A673 (cell line): ENCODE measurements at regions not wholly inside any gene's neighbourhood (a gene's known extent, or its start where the extent isn't known, plus 50 kb on each side); places are given as distances from the start of the nearest gene placed in this dataset.

Experiments used
- BruUV-seq: library from RNA; stranded (reverse); fragments of 400-500 nt; replicated peaks from 2 replicates; lab custom pipeline; 2021; lab: Mats Ljungman, UMichigan
- CTCF ChIA-PET: fragments of 300-600 bp; sonication (Branson Sonifier 250); formaldehyde crosslinking; loops from one replicate; lab custom pipeline; 2022; ENCODE audit warnings: antibody characterized with exemption; lab: Charles Lee
- POLR2A ChIA-PET: fragments of 300-600 bp; sonication (Branson Sonifier 250); formaldehyde crosslinking; loops from one replicate; lab custom pipeline; 2022; ENCODE audit warnings: antibody characterized with exemption; ENCODE audit not compliant: low non-redundant PET; lab: Charles Lee
- DNase-seq: peaks from one replicate; pipeline ENCODE4 v3.0.0-alpha.2; 2015; ENCODE audit warnings: low spot score
- H3K27ac ChIP-seq: fragments of 200-600 bp; sonication (generic); 2 replicates; pipeline ENCODE4 v1.5.1; 2016; ENCODE audit warnings: mixed run types, low read depth, mild to moderate bottlenecking, mixed read lengths, antibody characterized with exemption, low read length; ENCODE audit not compliant: poor library complexity, severe bottlenecking
- H3K27me3 ChIP-seq: fragments of 200-600 bp; sonication (generic); replicated peaks from 2 replicates; pipeline ENCODE4 v1.6.1; 2017; ENCODE audit warnings: mixed run types, low read depth, mild to moderate bottlenecking, mixed read lengths, antibody characterized with exemption, low read length; ENCODE audit not compliant: insufficient read depth, poor library complexity
- H3K36me3 ChIP-seq: fragments of 200-600 bp; sonication (generic); 2 replicates; pipeline ENCODE4 v1.6.1; 2016; ENCODE audit warnings: mixed run types, mild to moderate bottlenecking, mixed read lengths, antibody characterized with exemption, low read length; ENCODE audit not compliant: insufficient read depth, poor library complexity, severe bottlenecking
- H3K4me1 ChIP-seq: fragments of 200-600 bp; sonication (generic); 2 replicates; pipeline ENCODE4 v1.6.1; 2017; ENCODE audit warnings: mixed run types, mild to moderate bottlenecking, mixed read lengths, antibody characterized with exemption, low read length; ENCODE audit not compliant: insufficient read depth, poor library complexity, severe bottlenecking
- H3K4me3 ChIP-seq: fragments of 200-600 bp; sonication (generic); 2 replicates; pipeline ENCODE4 v1.5.1; 2016; ENCODE audit warnings: low read depth, mixed run types, mild to moderate bottlenecking, mixed read lengths, low read length; ENCODE audit not compliant: poor library complexity, severe bottlenecking
- H3K9me3 ChIP-seq: fragments of 200-600 bp; sonication (generic); 2 replicates; pipeline ENCODE4 v1.6.1; 2016; ENCODE audit warnings: mixed run types, low read depth, mild to moderate bottlenecking, mixed read lengths, antibody characterized with exemption, low read length; ENCODE audit not compliant: poor library complexity, severe bottlenecking
- EZH2 ChIP-seq: fragments of 200-600 bp; sonication (generic); IDR thresholded peaks from 2 replicates; pipeline ENCODE4 v1.6.1; 2017; ENCODE audit warnings: borderline replicate concordance, low read depth, mild to moderate bottlenecking, mixed read lengths, antibody characterized with exemption, low read length; ENCODE audit not compliant: poor library complexity, severe bottlenecking
- intact Hi-C: fragments of 100-400 bp; cut with micrococcal nuclease; formaldehyde crosslinking; loops from one replicate; pipeline ENCODE4 v1.10.0; 2022; ENCODE audit not compliant: unreplicated experiment
- TF ChIP-seq, protein P1 (sequence below): fragments of 300-800, 200-600 bp; sonication (generic); conservative IDR thresholded peaks from 2 replicates; pipeline ENCODE4 v1.5.1; 2017; ENCODE audit warnings: low read depth, mild to moderate bottlenecking, antibody characterized with exemption, low read length, moderate library complexity, mixed read lengths

DNA sequence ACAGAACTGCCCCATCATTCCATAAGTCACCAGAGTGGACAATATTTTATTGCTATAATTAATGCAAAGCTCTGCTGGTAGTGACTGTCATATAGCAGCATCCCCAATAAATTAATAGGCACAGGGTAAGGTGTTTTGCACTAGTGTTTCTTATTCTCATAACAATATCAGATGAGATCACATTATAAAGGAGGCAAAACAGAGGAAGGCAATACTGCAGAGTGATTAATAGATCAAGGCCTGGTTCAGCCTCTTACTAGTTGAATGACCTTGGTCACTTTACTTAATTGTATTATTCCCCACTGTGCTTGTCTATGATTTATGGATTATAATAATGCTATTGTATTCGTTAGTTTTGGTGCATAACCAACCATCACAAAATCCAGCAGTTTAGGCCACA lies 784.8 kb downstream of the VRK1 start:
- TF ChIP-seq EZH2: no peak
- TF ChIP-seq, protein P1, sequence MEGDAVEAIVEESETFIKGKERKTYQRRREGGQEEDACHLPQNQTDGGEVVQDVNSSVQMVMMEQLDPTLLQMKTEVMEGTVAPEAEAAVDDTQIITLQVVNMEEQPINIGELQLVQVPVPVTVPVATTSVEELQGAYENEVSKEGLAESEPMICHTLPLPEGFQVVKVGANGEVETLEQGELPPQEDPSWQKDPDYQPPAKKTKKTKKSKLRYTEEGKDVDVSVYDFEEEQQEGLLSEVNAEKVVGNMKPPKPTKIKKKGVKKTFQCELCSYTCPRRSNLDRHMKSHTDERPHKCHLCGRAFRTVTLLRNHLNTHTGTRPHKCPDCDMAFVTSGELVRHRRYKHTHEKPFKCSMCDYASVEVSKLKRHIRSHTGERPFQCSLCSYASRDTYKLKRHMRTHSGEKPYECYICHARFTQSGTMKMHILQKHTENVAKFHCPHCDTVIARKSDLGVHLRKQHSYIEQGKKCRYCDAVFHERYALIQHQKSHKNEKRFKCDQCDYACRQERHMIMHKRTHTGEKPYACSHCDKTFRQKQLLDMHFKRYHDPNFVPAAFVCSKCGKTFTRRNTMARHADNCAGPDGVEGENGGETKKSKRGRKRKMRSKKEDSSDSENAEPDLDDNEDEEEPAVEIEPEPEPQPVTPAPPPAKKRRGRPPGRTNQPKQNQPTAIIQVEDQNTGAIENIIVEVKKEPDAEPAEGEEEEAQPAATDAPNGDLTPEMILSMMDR: no peak
- Histone ChIP-seq H3K4me3 (no peak overlapping the region), H3K36me3 (no peaks in the 10 kb centered on the region), H3K27me3 (no peaks in the 10 kb centered on the region), H3K4me1 (peaks cover 3% of the 10 kb centered on the region), H3K27ac (no peak overlapping the region), H3K9me3 (no peaks in the 10 kb centered on the region)
- no TSS peak for BruUV-seq
- ChIA-PET POLR2A (interaction anchor here (0.6 kb wide), 1 partner anchor 521 kb away, joined by 3 read pairs; no protein-coding TSS in a partner anchor), CTCF (no interaction called here)
- no peak for DNase-seq
- intact Hi-C loops: no loop called here

DNA sequence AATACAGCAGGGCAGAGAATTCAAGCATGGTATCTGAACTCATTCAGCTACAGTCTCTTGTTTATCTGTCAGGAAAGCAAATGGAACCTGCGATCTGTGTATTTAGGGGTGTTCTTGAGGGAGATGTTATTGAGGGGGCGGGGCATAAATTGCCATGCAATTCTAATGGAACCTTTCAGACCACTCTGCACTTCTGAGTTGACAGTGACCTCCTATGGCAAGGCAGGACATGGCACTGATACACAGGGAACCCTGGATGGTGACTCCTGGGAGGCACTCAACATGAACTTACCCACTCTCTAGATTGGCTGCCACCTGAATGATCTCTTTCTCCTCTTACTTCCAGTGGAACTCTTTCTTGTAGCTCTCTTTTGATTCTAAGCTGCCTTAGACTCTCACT lies 787.3 kb downstream of the VRK1 start:
- CTCF ChIA-PET: no interaction called here
- no peak for TF ChIP-seq EZH2
- TF ChIP-seq, protein P1: peak; percentile 44
- no TSS peak for BruUV-seq
- POLR2A ChIA-PET: no interaction called here
- H3K27me3 ChIP-seq: no peaks in the 10 kb centered on the region
- H3K36me3 ChIP-seq: no peaks in the 10 kb centered on the region
- peaks cover 3% of the 10 kb centered on the region for H3K4me1 ChIP-seq
- no peak overlapping the region for H3K27ac ChIP-seq
- peak; percentile 60 for DNase-seq
- intact Hi-C loops: no loop called here
- no peak overlapping the region for H3K4me3 ChIP-seq
- no peaks in the 10 kb centered on the region for H3K9me3 ChIP-seq

DNA sequence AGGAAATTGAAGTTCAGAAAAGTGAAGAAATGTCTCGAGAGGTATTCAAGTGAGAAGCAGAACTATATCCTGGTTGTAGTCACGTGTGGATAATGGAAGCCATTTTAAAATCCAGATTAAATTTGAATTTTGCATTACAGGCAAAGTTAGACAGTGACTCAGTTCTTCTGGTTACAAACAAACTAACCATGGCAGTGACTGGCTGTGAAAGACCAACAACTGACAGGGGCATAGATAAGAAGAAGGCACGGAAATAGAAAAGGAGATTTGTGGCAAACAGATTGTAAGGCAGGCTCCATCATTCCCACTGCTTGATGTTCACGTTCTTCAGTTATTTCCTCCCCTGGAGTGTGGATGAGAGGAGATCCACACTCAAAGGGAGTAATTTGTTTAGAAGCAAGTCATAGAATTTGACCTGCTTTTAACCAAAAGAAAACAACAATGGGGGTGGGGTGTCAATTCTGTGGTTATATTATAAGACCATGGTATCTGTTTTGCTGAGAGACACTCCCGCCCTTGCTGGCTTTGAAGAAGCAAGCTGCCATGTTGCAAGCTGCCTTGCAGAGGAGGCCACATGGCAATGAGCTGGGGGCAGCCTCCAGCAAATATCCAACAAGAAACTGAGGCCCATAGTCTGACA lies 795.3 kb downstream of the VRK1 start:
- H3K4me3 ChIP-seq: no peak overlapping the region
- POLR2A ChIA-PET: no interaction called here
- intact Hi-C loops: no loop called here
- TF ChIP-seq, protein P1: no peak
- no peaks in the 10 kb centered on the region for H3K36me3 ChIP-seq
- no peaks in the 10 kb centered on the region for H3K9me3 ChIP-seq
- no peaks in the 10 kb centered on the region for H3K27me3 ChIP-seq
- no TSS peak for BruUV-seq
- CTCF ChIA-PET: no interaction called here
- no peaks in the 10 kb centered on the region for H3K4me1 ChIP-seq
- no peak for DNase-seq
- H3K27ac ChIP-seq: no peak overlapping the region
